NCI-H524 treated with DMSO at 0.1 percent for 48 hours (cell line): ENCODE measurements at regions not wholly inside any gene's neighbourhood (a gene's known extent, or its start where the extent isn't known, plus 50 kb on each side); places are given as distances from the start of the nearest gene placed in this dataset.
"Not testable (repeated sequence)": the region's sequence is repeated elsewhere in the genome, so short reads cannot be mapped to it uniquely, and the experiment has no call there.

ENCODE experiments used
- DNase-seq: peaks from one replicate; lab custom pipeline; 2025; lab: John Stamatoyannopoulos, UW

DNA sequence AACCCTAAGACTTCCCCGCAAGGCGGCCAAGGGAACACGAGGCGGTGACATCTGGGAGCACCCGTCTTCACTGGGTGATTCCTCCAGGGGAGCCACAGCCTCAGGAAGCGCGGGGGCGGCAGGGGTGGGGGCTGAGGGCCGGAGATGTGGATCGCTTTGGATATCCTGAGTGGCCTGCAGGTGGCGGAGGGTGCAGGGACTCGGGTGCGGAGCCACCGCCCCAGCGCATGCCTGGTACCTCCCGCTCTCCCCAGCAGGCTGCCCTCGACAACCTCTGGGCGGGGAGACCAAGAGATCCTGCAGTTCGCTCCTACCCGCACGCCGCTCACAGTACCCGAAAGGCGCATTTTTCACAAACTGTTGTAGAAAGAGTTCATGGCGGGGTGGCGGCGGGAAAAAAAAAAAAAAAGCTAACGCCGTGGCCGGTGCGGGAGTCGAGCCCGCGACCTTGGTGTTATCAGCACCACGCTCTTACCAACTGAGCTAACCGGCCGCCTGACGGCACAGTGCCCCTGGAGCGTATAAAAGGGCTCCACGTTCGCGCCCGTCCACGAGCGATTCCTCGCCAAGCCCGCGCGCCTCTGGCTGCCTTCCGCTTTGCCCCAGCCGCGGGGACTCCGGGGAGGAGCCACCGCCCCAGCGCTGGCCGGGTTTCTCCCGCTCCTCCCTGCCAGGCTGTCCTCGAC, 124.7 kb upstream of the PRKX start:
- not testable (repeated sequence) for DNase-seq

DNA sequence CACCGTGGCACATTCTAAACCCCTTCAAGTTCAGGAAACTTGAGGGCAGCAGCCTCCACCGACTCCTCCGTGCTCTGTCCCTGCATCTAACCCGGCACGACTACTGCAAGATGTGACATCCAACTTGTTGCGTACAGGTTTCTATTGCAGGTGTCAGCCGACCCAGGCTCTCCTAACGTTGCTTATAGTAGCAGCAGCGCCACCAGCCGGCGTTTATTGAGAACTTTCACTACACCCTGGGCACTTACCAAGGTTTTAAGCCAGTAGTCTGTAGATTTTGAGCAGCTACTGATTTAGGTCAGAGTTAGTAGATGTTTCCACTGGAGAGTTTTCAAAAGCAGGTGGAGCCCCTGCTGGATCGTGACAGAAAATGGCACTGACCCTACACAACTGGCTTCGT, 123.8 kb upstream of the PRKX start:
- not testable (repeated sequence) for DNase-seq

DNA sequence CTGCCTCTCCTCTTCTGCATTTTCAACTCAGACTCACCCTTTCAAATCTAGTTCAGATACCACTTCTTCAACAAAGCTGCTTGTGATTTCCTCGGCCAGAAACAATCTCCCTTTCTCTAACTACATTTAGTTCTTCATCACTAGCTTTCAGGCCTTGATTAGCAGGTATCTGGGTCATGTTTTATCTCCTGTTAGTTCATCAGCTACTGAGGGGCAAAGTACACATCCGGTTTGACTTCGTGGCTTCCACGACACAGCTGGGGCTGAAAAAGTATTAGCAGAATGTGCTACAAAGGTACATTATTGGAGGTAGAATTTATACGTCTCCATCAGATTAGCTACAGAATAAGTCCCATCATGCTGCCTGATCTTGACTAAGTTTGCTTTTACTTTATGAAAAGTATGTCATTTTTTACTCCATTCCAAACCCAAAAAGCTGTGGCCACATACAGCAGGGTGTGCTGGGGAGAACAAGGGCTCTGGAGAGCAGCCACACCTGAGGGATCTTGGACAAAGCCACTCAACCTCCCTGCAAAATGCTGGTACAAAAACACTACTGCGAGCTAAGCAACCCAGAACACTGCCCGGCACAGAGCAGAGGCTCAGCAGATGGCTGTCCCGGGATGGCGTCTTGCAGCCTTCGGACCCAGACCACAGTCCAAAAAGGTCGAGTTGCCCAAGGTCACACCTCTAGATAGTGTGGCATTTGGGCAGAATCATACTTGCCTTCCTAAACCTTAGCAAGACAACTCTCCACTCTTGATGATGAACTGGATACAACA, 120.5 kb upstream of the PRKX start:
- not testable (repeated sequence) for DNase-seq

DNA sequence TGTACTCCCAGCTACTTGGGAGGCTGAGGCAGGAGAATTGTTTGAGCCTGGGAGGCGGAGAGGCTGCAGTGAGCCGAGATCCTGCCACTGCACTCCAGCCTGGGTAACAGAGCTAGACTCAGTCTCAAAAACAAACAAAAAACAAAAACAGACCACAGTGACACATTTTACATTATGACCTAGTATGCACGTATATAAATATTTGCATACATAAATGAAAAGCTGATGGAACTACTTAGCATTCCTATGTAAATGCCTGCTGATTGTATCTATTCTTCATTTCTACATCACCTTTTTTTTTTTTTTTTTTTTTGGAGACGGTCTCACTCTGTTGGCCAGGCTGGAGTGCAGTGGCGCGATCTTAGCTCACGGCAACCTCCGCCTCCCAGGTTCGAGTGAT, 116.6 kb upstream of the PRKX start:
- DNase-seq: not testable (repeated sequence)

- DNase-seq: not testable (repeated sequence)
Measured at GRCh38 chrX:3829041-3829531, 115.6 kb upstream of the PRKX start.

DNA sequence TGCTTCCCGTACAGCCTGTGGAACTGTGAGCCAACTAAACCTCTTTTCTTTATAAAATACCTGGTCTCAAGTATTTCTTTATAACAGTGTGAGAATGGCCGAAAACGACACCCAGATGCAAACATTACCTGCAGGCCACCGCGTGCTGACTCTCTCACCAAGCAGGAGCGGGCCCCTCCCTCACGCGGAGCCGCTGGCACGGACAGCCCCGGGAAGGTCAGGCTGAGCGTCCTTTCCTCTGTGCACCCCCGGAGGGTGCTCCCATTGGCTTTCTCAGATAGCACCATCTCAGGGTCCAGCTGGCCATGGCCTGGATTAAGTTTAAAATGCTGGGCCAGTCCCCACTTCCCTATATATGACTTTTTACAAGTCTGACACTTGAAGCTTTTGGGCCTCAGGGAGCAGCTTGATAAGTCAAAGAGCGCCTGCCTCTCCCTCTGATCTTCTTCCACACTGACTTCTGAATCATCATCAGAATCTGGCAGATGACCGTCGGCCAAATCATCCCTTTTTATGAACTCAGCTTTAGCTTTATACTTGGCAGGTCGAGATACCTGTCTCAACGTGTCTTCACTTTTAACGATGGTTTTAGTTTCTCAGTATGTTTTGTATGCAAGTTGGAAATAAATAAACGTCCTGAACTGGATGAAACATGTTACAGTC, 115.1 kb upstream of the PRKX start:
- DNase-seq: not testable (repeated sequence)

DNA sequence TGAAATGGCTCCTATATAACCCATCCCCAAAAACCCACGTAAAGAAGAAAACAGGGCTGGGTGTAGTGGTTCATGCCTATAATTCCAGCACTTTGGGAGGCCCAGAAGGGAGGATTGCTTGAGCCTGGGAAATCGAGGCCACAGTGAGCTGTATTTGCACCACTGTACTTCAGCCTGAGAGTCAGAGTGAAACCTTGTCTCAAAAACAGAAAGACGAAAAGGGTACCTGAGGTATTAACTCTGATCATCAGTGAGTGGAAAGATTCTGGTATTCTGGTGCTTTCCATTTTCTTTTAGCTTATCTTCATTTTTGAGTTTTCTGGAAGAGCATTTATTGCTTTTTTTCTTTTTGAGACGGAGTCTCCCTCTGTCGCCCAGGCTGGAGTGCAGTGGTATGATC, 110.6 kb upstream of the PRKX start:
- DNase-seq: not testable (repeated sequence)

GRCh38 chrX:3820167-3820566, 106.7 kb upstream of the PRKX start:
- DNase-seq: no peak

GRCh38 chrX:3817480-3817879, 104.0 kb upstream of the PRKX start:
- not testable (repeated sequence) for DNase-seq

DNA sequence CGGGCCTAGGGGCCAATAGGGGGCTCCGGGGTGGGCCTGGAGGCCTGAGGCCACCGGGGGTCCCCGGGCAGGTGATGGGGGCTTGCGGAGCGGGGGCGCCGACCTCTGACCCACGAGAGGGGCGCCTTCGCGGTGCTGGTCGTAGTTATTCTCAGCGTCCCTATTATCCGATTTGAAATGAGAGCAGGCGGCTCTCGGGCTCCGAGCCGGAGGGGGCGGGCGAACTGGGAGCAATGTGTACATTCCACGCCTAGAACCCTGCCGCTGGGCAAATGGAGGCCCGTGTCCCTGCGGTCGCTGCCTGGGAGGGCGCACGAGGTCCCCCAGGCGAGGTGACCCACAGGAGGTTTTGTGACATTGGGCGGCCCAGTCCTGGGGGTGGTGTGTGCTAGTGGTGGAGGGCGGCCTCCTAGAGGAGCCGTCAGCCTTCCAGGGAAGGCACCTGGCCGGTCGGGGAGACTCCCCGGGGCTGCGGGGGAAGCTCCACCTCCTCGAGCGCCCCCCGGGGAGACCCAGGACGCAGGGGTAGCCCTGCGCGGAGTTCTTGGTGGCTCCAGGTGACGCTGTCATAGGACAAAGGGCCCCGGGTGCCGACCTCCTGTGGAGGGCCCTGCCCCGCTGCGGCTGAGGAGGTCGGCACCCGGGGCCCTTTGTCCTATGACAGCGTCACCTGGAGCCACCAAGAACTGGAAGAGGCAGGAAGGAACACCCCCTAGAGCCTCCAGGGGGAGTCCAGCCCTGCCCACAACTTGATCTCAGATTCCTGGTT, 102.6 kb upstream of the PRKX start:
- peak; percentile 7 for DNase-seq

DNA sequence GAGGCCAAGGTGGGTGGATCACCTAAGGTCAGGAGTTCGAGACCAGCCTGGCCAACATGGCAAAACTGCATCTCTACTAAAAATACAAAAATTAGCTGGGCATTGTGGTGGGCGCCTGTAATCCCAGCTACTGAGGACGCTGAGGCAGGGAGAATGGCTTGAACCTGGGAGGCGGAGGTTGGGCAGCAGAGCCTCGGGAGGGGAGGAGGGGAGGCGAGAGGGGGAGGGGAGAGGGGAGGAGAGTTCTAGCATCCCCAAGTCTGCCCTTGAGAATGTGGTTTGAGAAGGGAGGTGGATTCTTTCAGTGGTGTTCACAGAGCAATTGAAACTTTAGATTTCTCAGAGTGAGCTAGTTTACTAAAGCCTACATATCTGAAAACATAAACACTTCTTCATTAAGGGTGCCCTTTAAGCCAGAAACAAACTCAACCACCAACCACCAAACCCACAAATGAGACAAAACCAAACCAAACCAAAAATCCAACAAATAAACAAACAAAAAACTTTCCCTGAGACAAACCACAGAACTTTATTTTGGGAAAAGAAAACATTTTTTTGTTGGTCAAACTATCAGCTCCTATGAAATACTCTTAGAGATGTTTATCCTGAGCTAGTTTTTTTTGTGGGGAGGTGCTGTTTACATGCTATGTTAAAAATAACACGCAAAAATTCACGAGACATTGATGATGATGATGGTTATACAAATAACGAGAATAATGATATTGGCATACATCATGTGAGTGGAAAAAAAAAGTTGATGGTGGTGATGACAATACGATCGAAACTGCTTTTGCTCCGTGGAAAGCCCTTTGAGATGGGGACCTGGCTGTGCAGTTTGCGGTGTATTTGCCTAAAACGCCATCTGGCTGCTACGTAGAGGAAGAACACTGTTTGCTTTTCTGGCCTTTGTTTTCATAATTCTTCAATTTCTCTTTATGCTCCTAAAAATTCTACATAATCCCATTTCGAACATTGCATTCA, 98.2 kb upstream of the PRKX start:
- peak; percentile 4 for DNase-seq

- DNase-seq: no peak
Measured at GRCh38 chrX:3807906-3808305, 94.5 kb upstream of the PRKX start.

- no peak for DNase-seq
Measured at GRCh38 chrX:3806630-3807029, 93.2 kb upstream of the PRKX start.

- DNase-seq: no peak
Measured at GRCh38 chrX:3803713-3804112, 90.3 kb upstream of the PRKX start.

GRCh38 chrX:3803305-3803704, 89.9 kb upstream of the PRKX start:
- no peak for DNase-seq

GRCh38 chrX:3795411-3795810, 82.0 kb upstream of the PRKX start:
- not testable (repeated sequence) for DNase-seq

- DNase-seq: no peak
Measured at GRCh38 chrX:3791449-3791848, 78.0 kb upstream of the PRKX start.

DNA sequence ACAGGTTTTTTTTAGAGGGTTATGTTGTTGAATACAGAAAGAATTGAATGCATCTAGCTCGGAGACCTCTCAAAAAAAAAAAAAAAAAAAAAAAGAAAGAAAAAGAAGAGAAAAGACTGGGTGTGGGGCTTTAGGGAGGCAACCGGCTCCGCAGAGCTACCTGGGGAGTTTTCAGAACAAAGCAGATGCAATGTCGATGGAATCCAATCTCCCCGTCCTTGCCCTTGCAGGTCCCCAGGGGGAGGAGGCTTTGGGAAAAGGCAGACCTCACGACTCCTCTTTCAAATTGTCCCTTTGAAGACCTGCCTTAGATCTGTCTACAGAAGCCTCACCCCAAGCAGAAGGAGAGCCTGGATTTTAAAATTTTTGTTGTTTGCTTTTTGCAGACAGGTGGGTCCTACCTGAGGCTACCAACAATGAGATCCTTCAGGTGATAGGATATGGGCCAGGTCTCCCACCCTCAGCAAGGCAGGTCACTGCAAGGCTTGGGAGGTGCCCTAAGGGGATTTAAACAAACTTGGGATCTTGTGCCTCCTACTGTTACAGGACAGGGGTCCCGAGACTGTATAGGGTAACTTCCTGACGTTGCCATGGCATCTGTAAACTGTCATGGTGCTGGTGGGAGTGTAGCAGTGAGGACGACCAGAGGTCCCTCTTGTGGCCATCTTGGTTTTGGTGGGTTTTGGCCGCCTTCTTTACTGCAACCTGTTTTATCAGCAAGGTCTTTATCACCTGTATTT, 75.2 kb upstream of the PRKX start:
- no peak for DNase-seq

DNA sequence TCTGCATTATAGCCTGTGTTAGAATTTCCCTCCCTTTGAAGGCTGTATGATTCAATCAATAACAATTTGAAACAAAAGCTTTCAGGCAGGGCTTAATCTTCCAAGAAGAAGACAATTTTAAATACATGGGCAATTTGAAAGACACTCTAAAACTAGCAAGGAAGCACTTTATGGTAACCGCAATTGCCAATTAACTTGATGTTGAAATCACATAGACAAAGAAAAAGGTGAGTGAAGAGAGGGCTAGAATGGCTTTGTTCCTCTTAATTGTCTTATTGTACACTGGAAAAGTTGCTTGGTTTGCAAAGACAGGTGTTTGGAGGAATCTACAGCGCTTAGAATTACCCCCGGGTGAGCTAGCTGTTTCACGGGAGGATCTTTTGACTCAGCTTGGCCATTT, 74.4 kb upstream of the PRKX start:
- no peak for DNase-seq

- not testable (repeated sequence) for DNase-seq
Measured at GRCh38 chrX:3785822-3786221, 72.4 kb upstream of the PRKX start.
